Mesothelial cell of epicardium (in vitro differentiated cells): ENCODE measurements at regions not wholly inside any gene's neighbourhood (a gene's known extent, or its start where the extent isn't known, plus 50 kb on each side); places are given as distances from the start of the nearest gene placed in this dataset.

ENCODE experiments used
- DNase-seq, 2 experiments: peaks; one replicate each; pipeline ENCODE4 v3.0.0; 2021; ENCODE audit warnings: low spot score in 2 of 2; ENCODE audit not compliant: unreplicated experiment in 2 of 2
- H3K27ac Mint-ChIP-seq: 2 replicates; pipeline ENCODE4 v1.8.0; 2021; ENCODE audit warnings: mixed read lengths
- H3K27me3 Mint-ChIP-seq: 2 replicates; pipeline ENCODE4 v1.8.0; 2021; ENCODE audit warnings: low read depth, mixed read lengths
- H3K36me3 Mint-ChIP-seq: 2 replicates; pipeline ENCODE4 v1.8.0; 2021; ENCODE audit warnings: mixed read lengths
- H3K4me1 Mint-ChIP-seq: 2 replicates; pipeline ENCODE4 v1.8.0; 2021; ENCODE audit warnings: mixed read lengths
- H3K4me3 Mint-ChIP-seq: 2 replicates; pipeline ENCODE4 v1.8.0; 2021; ENCODE audit warnings: mild to moderate bottlenecking, moderate library complexity, mixed read lengths
- H3K9me3 Mint-ChIP-seq: 2 replicates; pipeline ENCODE4 v1.8.0; 2021; ENCODE audit warnings: mixed read lengths
- CTCF ChIP-seq: fragments of 200-600 bp; sonication (generic); IDR thresholded peaks from one replicate; pipeline ENCODE4 v1.5.0; 2021; ENCODE audit warnings: antibody characterized with exemption; ENCODE audit not compliant: unreplicated experiment

DNA sequence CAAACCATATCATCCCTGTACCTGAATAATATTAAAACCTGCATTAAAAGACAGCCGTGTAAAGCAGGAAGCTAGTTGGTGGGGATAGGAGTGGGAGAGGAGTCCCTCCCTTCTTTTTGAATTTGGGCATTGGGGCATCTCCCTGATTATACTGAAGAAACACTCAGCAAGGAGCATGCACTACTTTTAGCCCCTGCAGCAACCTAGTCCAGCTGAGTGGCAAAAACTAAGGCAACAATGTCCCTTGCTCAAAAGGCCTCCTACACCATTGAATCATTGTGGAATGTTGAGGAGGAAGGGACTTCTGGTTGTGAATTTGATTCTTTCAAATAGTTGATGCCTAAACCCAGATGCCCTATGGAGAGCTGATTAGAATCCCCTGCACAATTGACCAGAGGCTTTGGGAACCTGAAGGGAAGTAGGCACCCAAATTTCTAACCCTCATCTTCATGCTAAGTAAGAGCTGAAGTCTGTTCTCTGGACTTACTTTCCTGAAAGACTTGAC, 111.7 kb downstream of the DDX1 start:
- Mint-ChIP-seq H3K27ac (no peak overlapping the region), H3K36me3 (no peaks in the 10 kb centered on the region), H3K4me3 (no peak overlapping the region), H3K4me1 (peaks cover 14% of the 10 kb centered on the region), H3K27me3 (no peaks in the 10 kb centered on the region), H3K9me3 (peaks cover 3% of the 10 kb centered on the region)
- no peak for TF ChIP-seq CTCF
- no peak for DNase-seq

DNA sequence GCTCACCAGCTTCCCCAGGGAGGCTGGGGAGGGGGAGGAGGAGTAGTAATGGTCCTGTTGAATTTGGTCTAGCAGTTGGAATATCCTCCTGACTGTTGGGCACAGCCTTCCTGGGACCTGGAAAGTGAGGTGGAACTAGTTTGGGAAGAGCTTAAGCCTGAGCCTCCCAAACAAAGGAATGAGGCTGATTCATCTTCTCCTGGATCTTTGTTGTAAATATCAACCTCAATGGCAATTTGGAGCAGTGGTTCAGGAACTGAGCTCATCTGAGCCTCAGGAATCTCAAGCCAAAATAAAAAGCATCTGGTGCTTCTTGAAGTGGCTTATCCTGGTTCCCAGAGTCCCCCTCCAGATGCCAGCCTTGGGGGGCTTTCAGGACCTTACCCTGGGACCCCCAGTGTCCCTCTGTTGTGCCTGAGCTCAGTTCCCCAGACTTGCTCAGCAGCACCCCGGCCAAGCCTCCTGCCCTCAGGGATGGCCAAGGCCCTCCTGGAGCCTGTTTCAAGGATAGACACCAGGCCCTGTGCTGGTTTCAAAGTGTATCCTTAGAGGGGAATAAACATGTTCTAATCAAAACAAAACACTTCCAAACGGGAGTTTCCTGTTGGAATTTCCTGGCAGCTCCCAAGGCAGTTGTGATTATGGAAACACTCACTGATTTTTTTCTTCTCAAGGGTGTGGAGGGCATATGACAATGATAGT, 112.6 kb downstream of the DDX1 start:
- Mint-ChIP-seq H3K36me3 (no peaks in the 10 kb centered on the region), H3K27ac (peak overlapping the region; percentile 61), H3K9me3 (peaks cover 3% of the 10 kb centered on the region), H3K27me3 (no peaks in the 10 kb centered on the region), H3K4me1 (peaks cover 19% of the 10 kb centered on the region), H3K4me3 (no peak overlapping the region)
- TF ChIP-seq CTCF = no peak
- DNase-seq = no peak

DNA sequence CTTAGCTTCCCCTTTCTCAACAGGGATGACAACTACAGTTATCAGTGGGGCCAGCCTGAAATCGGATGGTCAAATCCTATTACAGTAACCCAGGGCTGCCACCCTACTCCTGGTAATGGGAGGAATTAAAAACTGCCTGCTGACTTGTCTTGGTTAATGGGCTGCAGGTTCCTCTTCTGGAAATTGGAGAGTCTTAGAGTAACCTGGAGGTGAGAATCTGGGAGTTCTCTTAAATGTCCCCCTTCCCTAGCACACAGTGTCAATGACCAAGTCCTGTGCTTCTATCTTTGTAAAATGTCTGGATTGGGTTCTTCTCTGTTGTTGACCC, 113.1 kb downstream of the DDX1 start:
- no peak for DNase-seq
- H3K4me3 Mint-ChIP-seq = no peak overlapping the region
- H3K9me3 Mint-ChIP-seq = peaks cover 3% of the 10 kb centered on the region
- H3K27me3 Mint-ChIP-seq = no peaks in the 10 kb centered on the region
- TF ChIP-seq CTCF = no peak
- no peaks in the 10 kb centered on the region for H3K36me3 Mint-ChIP-seq
- H3K27ac Mint-ChIP-seq = no peak overlapping the region
- peaks cover 22% of the 10 kb centered on the region for H3K4me1 Mint-ChIP-seq

GRCh38 chr2:15705310-15705709, 113.6 kb downstream of the DDX1 start:
- H3K36me3 Mint-ChIP-seq = no peaks in the 10 kb centered on the region
- H3K9me3 Mint-ChIP-seq = peaks cover 3% of the 10 kb centered on the region
- TF ChIP-seq CTCF = no peak
- H3K4me1 Mint-ChIP-seq = peaks cover 22% of the 10 kb centered on the region
- H3K27ac Mint-ChIP-seq = no peak overlapping the region
- no peak overlapping the region for H3K4me3 Mint-ChIP-seq
- DNase-seq = no peak
- no peaks in the 10 kb centered on the region for H3K27me3 Mint-ChIP-seq

DNA sequence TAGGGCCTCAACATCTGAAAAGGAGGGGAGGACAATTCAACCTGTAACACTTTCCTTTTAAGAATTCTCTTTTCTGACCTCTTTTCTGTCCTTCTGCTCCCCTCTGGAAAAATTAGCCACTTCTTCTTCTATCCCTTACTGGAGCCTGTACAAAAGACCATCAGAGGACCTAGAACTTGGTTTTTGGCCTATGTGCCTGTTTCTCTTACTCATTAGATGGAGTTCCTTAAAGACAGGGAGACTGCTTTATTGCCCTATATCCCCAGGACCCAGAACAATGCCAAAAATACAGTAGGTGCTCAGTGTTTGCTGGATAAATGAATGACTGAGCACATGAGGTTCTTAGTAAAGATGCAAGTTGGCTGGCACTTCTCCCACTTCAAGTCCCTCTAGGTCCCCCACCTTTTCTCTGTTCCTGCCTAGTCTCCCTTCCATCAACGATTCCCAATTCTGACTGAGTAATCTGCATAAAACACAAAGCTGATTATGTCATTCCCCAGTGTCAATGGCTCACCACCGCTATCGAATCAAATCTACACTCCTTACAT, 114.2 kb downstream of the DDX1 start:
- TF ChIP-seq CTCF = no peak
- no peaks in the 10 kb centered on the region for H3K27me3 Mint-ChIP-seq
- H3K4me3 Mint-ChIP-seq = no peak overlapping the region
- H3K4me1 Mint-ChIP-seq = peaks cover 22% of the 10 kb centered on the region
- H3K36me3 Mint-ChIP-seq = no peaks in the 10 kb centered on the region
- H3K27ac Mint-ChIP-seq = no peak overlapping the region
- DNase-seq = no peak
- peaks cover 3% of the 10 kb centered on the region for H3K9me3 Mint-ChIP-seq
